ENCODE measurements at regions not wholly inside any gene's neighbourhood (a gene's known extent, or its start where the extent isn't known, plus 50 kb on each side); places are given as distances from the start of the nearest gene placed in this dataset.

- no peak for TF ChIP-seq CTCF (IDR thresholded peaks at IDR 0.05; ENCODE audit: insufficient read depth, low read length)
- TF ChIP-seq POLR2AphosphoS5 (IDR thresholded peaks at IDR 0.05; ENCODE audit: low read depth), result no peak
- no peak for TF ChIP-seq REST (IDR thresholded peaks at IDR 0.05; ENCODE audit: insufficient replicate concordance, low read depth)
- TF ChIP-seq SPI1 (IDR thresholded peaks at IDR 0.05; ENCODE audit: borderline replicate concordance, low read depth), result no peak
- TF ChIP-seq GABPA (IDR thresholded peaks at IDR 0.05; ENCODE audit: low read depth), result no peak
These were observed 1001.3 kb upstream of the ADGRL2 start for GRCh38 chr1:80799457-80799856.
